DND-41 (cell line): ENCODE measurements at regions not wholly inside any gene's neighbourhood (a gene's known extent, or its start where the extent isn't known, plus 50 kb on each side); places are given as distances from the start of the nearest gene placed in this dataset.

Source experiments
- ATAC-seq: fragments of 200-7000 bp; cut with Tn5 transposase; 3 replicates; pipeline ENCODE4 v1.9.1; 2021; ENCODE audit warnings: low read depth; ENCODE audit not compliant: insufficient read depth
- DNase-seq: peaks from one replicate; pipeline ENCODE4 v3.0.0-alpha.2; 2020
- H2AFZ ChIP-seq: 2 replicates; pipeline ENCODE4 v1.6.0; 2012; ENCODE audit warnings: low read depth, low read length
- H3K27ac ChIP-seq: 2 replicates; pipeline ENCODE4 v1.5.1; 2012; ENCODE audit warnings: low read length, inconsistent platforms
- H3K27me3 ChIP-seq: fragments of 200-600 bp; sonication (generic); 2 replicates; pipeline ENCODE4 v1.6.0; 2012; ENCODE audit warnings: low read length, mild to moderate bottlenecking, inconsistent platforms; ENCODE audit not compliant: insufficient read depth, poor library complexity
- H3K36me3 ChIP-seq: 2 replicates; pipeline ENCODE4 v1.5.1; 2012; ENCODE audit warnings: low read length, inconsistent platforms; ENCODE audit not compliant: insufficient read depth
- H3K4me1 ChIP-seq: 2 replicates; pipeline ENCODE4 v1.5.1; 2012; ENCODE audit warnings: mild to moderate bottlenecking, low read length; ENCODE audit not compliant: insufficient read depth
- H3K4me2 ChIP-seq: 2 replicates; pipeline ENCODE4 v1.6.0; 2012; ENCODE audit warnings: mild to moderate bottlenecking, moderate library complexity, low read length, inconsistent platforms; ENCODE audit not compliant: insufficient read depth
- H3K4me3 ChIP-seq, 2 experiments: fragments of 200-600 bp in 1 of 2; shearing (Covaris generic) in 1 of 2; 2 replicates each; pipeline ENCODE4 v1.5.1; 2012 to 2016; ENCODE audit warnings: inconsistent platforms in 2 of 2, low read length in 2 of 2, mild to moderate bottlenecking in 2 of 2, low read depth in 1 of 2, moderate library complexity in 1 of 2
- H3K79me2 ChIP-seq: 2 replicates; pipeline ENCODE4 v1.6.0; 2012; ENCODE audit warnings: low read length, inconsistent platforms; ENCODE audit not compliant: insufficient read depth
- H3K9ac ChIP-seq: 2 replicates; pipeline ENCODE4 v1.6.0; 2012; ENCODE audit warnings: low read depth, mild to moderate bottlenecking, inconsistent platforms, low read length, moderate library complexity
- H3K9me3 ChIP-seq: 2 replicates; pipeline ENCODE4 v1.5.1; 2012; ENCODE audit warnings: low read length, moderate library complexity, mild to moderate bottlenecking, inconsistent platforms; ENCODE audit not compliant: insufficient read depth, severe bottlenecking
- H4K20me1 ChIP-seq: 2 replicates; pipeline ENCODE4 v1.6.0; 2012; ENCODE audit warnings: low read length; ENCODE audit not compliant: insufficient read depth
- EZH2 ChIP-seq: IDR thresholded peaks from 3 replicates; pipeline ENCODE4 v1.6.1; 2012; ENCODE audit warnings: borderline replicate concordance, low read depth, mild to moderate bottlenecking, moderate library complexity, low read length, inconsistent platforms; ENCODE audit not compliant: severe bottlenecking
- TF ChIP-seq, protein P1 (sequence below): IDR thresholded peaks from 2 replicates; pipeline ENCODE4 v1.5.1; 2012; ENCODE audit warnings: borderline replicate concordance, low read length, moderate library complexity, mild to moderate bottlenecking; ENCODE audit not compliant: poor library complexity, severe bottlenecking; ENCODE audit errors: extremely low read depth

DNA sequence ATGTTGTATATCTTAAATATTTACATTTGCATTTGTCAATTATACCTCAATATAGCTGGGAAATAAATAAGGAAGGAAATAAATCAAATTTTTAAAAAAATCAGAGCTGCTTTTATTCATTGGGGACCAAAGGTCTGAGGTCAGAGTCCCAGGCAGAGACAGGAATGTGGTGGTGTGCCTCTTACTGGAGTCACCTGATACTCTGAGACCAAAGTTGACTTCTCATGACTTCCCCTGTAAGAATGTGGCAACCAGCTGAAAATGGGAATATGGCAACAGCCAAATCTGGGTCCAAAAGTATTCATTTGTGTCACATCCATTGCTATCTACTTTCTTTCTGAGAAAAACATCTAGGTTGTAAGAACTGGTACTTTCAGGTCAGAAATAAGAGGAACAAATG lies 496.6 kb upstream of the TMPO start:
- H3K36me3 ChIP-seq: no peaks in the 10 kb centered on the region
- H3K4me3 ChIP-seq: no peak overlapping the region
- H4K20me1 ChIP-seq: no peaks in the 10 kb centered on the region
- no peaks in the 10 kb centered on the region for H3K9me3 ChIP-seq
- H3K4me1 ChIP-seq: no peaks in the 10 kb centered on the region
- no peak overlapping the region for H2AFZ ChIP-seq
- no peak overlapping the region for H3K27ac ChIP-seq
- no peaks in the 10 kb centered on the region for H3K79me2 ChIP-seq
- no peak for TF ChIP-seq EZH2
- TF ChIP-seq, protein P1, sequence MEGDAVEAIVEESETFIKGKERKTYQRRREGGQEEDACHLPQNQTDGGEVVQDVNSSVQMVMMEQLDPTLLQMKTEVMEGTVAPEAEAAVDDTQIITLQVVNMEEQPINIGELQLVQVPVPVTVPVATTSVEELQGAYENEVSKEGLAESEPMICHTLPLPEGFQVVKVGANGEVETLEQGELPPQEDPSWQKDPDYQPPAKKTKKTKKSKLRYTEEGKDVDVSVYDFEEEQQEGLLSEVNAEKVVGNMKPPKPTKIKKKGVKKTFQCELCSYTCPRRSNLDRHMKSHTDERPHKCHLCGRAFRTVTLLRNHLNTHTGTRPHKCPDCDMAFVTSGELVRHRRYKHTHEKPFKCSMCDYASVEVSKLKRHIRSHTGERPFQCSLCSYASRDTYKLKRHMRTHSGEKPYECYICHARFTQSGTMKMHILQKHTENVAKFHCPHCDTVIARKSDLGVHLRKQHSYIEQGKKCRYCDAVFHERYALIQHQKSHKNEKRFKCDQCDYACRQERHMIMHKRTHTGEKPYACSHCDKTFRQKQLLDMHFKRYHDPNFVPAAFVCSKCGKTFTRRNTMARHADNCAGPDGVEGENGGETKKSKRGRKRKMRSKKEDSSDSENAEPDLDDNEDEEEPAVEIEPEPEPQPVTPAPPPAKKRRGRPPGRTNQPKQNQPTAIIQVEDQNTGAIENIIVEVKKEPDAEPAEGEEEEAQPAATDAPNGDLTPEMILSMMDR: no peak
- DNase-seq: no peak
- no peak overlapping the region for H3K9ac ChIP-seq
- H3K4me2 ChIP-seq: no peak overlapping the region
- ATAC-seq: no peak
- no peaks in the 10 kb centered on the region for H3K27me3 ChIP-seq

DNA sequence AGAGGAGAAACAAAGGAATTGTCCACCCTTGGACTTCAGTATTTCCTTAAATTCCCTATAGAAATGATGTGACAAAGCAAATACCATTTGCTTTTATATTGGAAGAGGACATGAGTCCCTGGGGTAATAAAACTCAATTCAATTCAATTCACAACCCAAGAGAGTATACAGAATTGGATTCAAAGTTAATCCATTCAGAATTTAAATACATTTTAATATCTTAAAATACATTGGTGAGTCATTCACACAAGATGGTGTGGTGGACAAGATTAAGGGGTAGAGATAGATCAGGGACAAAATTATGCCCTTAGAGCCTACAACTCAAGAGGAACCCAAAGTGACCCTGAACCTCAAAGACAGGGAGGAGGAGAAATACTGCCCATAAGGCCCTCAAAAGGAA lies 495.0 kb upstream of the TMPO start:
- Histone ChIP-seq H3K9ac (no peak overlapping the region), H3K9me3 (no peaks in the 10 kb centered on the region), H2AFZ (no peak overlapping the region), H3K79me2 (no peaks in the 10 kb centered on the region), H3K36me3 (no peaks in the 10 kb centered on the region), H3K27ac (no peak overlapping the region), H4K20me1 (no peaks in the 10 kb centered on the region), H3K27me3 (no peaks in the 10 kb centered on the region), H3K4me2 (no peak overlapping the region), H3K4me3 (no peak overlapping the region), H3K4me1 (no peaks in the 10 kb centered on the region)
- ATAC-seq (no peak), DNase-seq (no peak)
- TF ChIP-seq EZH2: no peak
- TF ChIP-seq, protein P1: no peak

DNA sequence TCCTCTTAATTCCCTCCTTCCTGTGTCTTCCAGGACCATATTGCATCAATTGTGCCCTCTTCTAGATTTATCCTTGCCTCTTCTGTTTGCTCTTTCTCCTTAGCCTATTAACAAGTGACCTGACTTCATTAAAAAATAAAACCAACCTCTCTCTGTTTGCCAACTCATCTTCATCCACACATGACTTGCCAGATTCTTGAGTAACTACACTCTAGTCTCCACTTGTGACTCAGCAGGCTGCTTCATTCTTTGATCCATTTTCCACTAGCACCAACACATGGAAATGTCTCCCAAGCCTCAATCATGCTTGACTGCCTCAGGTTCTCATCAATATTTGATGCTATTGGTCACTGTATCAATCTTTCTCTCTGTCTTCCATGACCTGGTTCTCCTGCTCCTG lies 492.4 kb upstream of the TMPO start:
- H3K4me3 ChIP-seq: no peak overlapping the region
- H3K4me1 ChIP-seq: no peaks in the 10 kb centered on the region
- H3K4me2 ChIP-seq: no peak overlapping the region
- H3K9ac ChIP-seq: no peak overlapping the region
- H3K79me2 ChIP-seq: no peaks in the 10 kb centered on the region
- H2AFZ ChIP-seq: no peak overlapping the region
- no peak overlapping the region for H3K27ac ChIP-seq
- no peak for TF ChIP-seq EZH2
- TF ChIP-seq, protein P1: no peak
- DNase-seq (no peak), ATAC-seq (no peak)
- H3K36me3 ChIP-seq: no peaks in the 10 kb centered on the region
- no peaks in the 10 kb centered on the region for H3K9me3 ChIP-seq
- no peaks in the 10 kb centered on the region for H4K20me1 ChIP-seq
- no peaks in the 10 kb centered on the region for H3K27me3 ChIP-seq
